Mesodermal cell (in vitro differentiated cells): ENCODE measurements at regions not wholly inside any gene's neighbourhood (a gene's known extent, or its start where the extent isn't known, plus 50 kb on each side); places are given as distances from the start of the nearest gene placed in this dataset.

Experiments
- H3K27ac ChIP-seq: 2 replicates; pipeline ENCODE4 v1.7.0; 2013; ENCODE audit warnings: mild to moderate bottlenecking, low read depth, low read length, moderate library complexity; ENCODE audit not compliant: severe bottlenecking
- H3K36me3 ChIP-seq: 2 replicates; pipeline ENCODE4 v1.7.1; 2013; ENCODE audit warnings: mild to moderate bottlenecking, low read length, moderate library complexity; ENCODE audit not compliant: control insufficient read depth, insufficient read depth
- H3K4me1 ChIP-seq: one replicate; pipeline ENCODE4 v1.7.1; 2013; ENCODE audit warnings: mild to moderate bottlenecking, low read length; ENCODE audit not compliant: insufficient read depth, control insufficient read depth, poor library complexity, severe bottlenecking
- H3K4me3 ChIP-seq: 2 replicates; pipeline ENCODE4 v1.7.0; 2013; ENCODE audit warnings: low read length, control low read depth, mild to moderate bottlenecking; ENCODE audit not compliant: insufficient read depth, poor library complexity, severe bottlenecking; ENCODE audit errors: extremely low read depth
- H3K9me3 ChIP-seq: 2 replicates; pipeline ENCODE4 v1.7.1; 2013; ENCODE audit warnings: mild to moderate bottlenecking, low read length, moderate library complexity; ENCODE audit not compliant: control insufficient read depth
- WGBS, 2 experiments: methylation state at CpG; one replicate each; pipeline ENCODE4 v1.1.5; 2013; ENCODE audit warnings: missing lambda C conversion rate in 2 of 2; ENCODE audit not compliant: insufficient coverage in 2 of 2; 5-methylcytosine and 5-hydroxymethylcytosine counted together

GRCh38 chr1:87268111-87268510 is 60.6 kb upstream of the LMO4 start:
- Histone ChIP-seq H3K27ac (no peak overlapping the region), H3K9me3 (no peaks in the 10 kb centered on the region), H3K4me1 (no peaks in the 10 kb centered on the region), H3K4me3 (no peak overlapping the region), H3K36me3 (no peaks in the 10 kb centered on the region)
- WGBS, 2 experiments = 76 to 78% methylated on average over 3 of the region's 3 CpGs

- no peak overlapping the region for H3K4me3 ChIP-seq
- H3K36me3 ChIP-seq = no peaks in the 10 kb centered on the region
- H3K9me3 ChIP-seq = no peaks in the 10 kb centered on the region
- WGBS, 2 experiments = 0% methylated on average over 1 of the region's 1 CpG
- peaks cover 13% of the 10 kb centered on the region for H3K4me1 ChIP-seq
- H3K27ac ChIP-seq = no peak overlapping the region
These were observed 58.8 kb upstream of the LMO4 start for GRCh38 chr1:87269921-87270320.

- Histone ChIP-seq H3K4me1 (peaks cover 18% of the 10 kb centered on the region), H3K27ac (peak overlapping the region; percentile 57), H3K4me3 (no peak overlapping the region), H3K9me3 (no peaks in the 10 kb centered on the region), H3K36me3 (no peaks in the 10 kb centered on the region)
- no CpG with 5 or more reads among the region's 1 CpG for WGBS, 2 experiments
These were observed 55.4 kb upstream of the LMO4 start for GRCh38 chr1:87273291-87273690.

- Histone ChIP-seq H3K27ac (no peak overlapping the region), H3K36me3 (no peaks in the 10 kb centered on the region), H3K4me3 (no peak overlapping the region), H3K9me3 (no peaks in the 10 kb centered on the region), H3K4me1 (peaks cover 33% of the 10 kb centered on the region)
- 90 to 91% methylated on average over 6 to 7 of the region's 7 CpGs for WGBS, 2 experiments
These were observed 53.8 kb upstream of the LMO4 start for GRCh38 chr1:87274851-87275250.

- no peaks in the 10 kb centered on the region for H3K9me3 ChIP-seq
- peaks cover 26% of the 10 kb centered on the region for H3K4me1 ChIP-seq
- H3K36me3 ChIP-seq = no peaks in the 10 kb centered on the region
- no peak overlapping the region for H3K4me3 ChIP-seq
- peak overlapping the region; percentile 33 for H3K27ac ChIP-seq
- WGBS, 2 experiments = 80% methylated on average over 1 of the region's 4 CpGs; no CpG with 5 or more reads in 1 of the 2 experiments
These were observed 49.7 kb upstream of the LMO4 start for GRCh38 chr1:87278825-87279535.
